ENCODE measurements at regions not wholly inside any gene's neighbourhood (a gene's known extent, or its start where the extent isn't known, plus 50 kb on each side); places are given as distances from the start of the nearest gene placed in this dataset.

DNA sequence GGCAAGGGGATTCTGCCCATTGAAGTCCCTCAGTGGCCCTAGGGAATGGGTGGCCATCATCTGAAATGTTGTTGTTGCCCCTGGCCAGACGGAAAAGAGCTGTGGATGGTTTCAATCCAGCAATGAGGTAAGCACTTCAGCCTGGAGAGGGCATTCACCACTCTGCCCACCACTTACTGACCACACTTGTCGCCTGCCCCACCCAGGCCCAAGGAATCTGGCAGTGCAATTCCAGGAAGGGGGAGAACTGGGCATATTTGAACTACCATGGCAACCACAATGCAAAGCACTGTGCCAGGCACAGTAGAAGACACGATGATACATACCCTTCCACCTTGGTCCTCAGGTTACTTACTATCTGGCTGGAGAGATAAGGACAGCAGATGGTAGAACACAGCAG is 161.6 kb downstream of the PDGFRA start:
- DNase-seq (ENCODE audit: low spot score): no peak
- TF ChIP-seq, protein P1, sequence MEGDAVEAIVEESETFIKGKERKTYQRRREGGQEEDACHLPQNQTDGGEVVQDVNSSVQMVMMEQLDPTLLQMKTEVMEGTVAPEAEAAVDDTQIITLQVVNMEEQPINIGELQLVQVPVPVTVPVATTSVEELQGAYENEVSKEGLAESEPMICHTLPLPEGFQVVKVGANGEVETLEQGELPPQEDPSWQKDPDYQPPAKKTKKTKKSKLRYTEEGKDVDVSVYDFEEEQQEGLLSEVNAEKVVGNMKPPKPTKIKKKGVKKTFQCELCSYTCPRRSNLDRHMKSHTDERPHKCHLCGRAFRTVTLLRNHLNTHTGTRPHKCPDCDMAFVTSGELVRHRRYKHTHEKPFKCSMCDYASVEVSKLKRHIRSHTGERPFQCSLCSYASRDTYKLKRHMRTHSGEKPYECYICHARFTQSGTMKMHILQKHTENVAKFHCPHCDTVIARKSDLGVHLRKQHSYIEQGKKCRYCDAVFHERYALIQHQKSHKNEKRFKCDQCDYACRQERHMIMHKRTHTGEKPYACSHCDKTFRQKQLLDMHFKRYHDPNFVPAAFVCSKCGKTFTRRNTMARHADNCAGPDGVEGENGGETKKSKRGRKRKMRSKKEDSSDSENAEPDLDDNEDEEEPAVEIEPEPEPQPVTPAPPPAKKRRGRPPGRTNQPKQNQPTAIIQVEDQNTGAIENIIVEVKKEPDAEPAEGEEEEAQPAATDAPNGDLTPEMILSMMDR (IDR thresholded peaks at IDR 0.05): no peak
- ATAC-seq (ENCODE audit: low FRiP score): no peak

DNA sequence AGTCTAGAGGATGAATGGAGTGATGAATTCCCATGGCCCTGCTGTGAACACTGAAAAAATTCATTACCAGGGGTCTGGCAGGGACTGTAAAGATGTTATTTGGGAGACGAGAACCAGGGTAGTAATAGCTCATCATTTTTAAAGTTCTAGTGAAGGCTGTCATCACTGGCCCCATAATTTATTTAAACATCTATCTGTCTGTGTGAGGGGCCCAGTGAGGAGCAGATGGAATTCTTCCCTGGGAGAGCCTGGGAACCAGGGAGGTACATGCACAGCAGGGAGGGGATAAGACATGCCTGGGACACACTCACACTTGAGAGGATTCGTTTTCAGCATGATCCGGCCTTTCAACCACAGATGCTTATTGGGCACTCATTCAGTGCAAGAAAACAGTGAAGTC is 162.0 kb downstream of the PDGFRA start:
- TF ChIP-seq, protein P1 (IDR thresholded peaks at IDR 0.05): no peak
- ATAC-seq (ENCODE audit: low FRiP score) (no peak), DNase-seq (ENCODE audit: low spot score) (no peak)

DNA sequence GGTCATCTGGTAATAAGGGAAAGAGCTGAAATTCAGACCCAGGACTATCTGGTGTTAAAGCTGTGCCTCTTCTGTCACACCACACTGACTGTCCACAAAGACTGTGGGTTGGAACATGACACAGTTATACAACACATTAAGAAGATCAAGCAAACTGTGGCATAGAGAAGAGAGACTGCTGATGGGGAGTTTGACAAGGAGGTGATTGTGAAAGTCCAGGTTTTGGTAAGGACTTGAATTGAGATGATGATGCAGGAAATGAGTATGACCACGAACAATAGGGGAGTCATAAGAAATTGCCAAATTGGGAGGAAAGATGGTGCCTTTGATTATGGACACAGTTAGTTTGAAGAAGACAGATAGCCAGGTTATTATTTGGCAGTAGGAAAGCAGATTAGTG is 163.4 kb downstream of the PDGFRA start:
- no peak for ATAC-seq (ENCODE audit: low FRiP score)
- TF ChIP-seq, protein P1 (IDR thresholded peaks at IDR 0.05): no peak
- DNase-seq (ENCODE audit: low spot score): no peak

DNA sequence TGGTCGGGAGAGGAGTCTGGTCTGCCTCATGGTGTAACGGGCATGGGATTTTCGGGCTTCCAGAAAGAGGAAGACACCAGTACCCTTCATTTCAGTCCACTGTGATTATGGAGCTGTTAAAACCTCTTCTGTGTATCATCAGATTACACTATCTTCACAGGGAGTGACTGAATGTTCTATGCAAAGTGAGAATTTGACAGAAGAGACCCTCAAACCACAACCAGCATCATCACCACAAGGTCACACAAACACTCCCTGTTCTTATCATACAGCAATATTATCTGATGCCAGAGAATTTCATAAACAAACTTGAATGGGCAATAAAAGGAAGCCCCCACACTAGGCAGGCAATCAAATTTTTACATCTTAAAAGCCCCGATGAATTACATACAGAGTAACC is 164.2 kb downstream of the PDGFRA start:
- TF ChIP-seq, protein P1 (IDR thresholded peaks at IDR 0.05): no peak
- DNase-seq (ENCODE audit: low spot score): no peak
- no peak for ATAC-seq (ENCODE audit: low FRiP score)

DNA sequence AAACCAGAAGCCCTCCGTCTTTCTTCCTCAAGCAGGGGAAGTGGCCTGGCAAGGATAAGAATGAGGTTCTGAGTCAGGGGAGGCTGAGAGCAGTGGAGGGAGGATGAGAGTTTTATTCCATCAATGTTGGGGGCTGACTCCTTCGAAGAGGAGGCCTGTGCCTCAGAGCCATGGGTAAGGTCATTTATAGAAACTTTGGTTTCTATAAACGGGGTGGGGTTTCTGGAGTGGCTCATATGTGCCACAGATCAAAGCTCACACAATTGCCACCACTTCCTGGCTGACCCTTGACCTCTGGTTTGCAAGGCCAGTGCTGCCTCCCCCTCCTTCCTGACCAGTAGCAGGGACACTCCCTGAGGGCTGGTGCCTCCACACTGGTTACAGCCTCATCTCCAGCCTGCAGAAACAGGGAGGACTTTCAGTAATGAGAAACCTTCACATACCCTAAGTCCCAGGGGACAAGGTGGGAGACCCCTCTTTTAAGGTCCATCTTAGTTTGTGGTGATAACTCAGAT is 166.0 kb downstream of the PDGFRA start:
- ATAC-seq (ENCODE audit: low FRiP score) (no peak), DNase-seq (ENCODE audit: low spot score) (no peak)
- TF ChIP-seq, protein P1 (IDR thresholded peaks at IDR 0.05): no peak

DNA sequence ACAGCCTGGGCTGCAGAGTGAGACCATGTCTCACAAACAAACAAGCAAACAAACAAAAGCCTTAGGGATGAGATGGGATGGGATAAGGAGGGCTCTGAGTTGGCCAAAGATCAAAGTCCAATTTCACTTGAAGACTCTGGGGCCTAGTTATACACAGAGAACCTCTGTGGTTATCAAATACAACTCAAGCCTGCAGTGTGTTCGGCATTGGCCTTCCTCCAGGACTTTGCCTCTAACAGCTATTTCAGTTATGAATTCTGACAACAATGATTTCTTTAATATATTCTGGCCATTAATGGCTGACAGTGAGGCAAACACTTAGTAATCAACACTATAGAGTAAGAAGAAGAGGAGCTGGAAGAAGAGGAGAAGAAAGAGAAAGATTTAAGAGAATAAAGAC is 171.1 kb downstream of the PDGFRA start:
- ATAC-seq (ENCODE audit: low FRiP score) (no peak), DNase-seq (ENCODE audit: low spot score) (no peak)
- TF ChIP-seq, protein P1 (IDR thresholded peaks at IDR 0.05): no peak

DNA sequence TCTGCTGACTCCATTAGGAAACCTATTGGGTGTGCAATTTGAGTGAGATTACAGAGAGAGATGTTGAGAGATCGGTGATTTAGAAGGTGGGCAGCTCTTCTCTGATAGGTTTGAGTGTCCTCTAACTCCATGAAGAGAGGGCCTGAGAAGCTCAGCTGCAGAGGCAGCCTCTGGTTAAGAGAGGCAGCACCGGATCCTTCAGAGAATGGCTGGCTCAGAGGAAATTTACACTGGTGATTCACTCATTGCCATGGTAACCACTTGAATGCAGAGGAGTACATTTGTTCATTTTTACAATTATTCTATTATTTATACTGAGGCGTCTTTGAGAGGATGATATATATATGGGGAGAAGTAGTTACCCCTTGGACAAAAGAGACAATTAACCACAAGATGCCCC is 171.7 kb downstream of the PDGFRA start:
- TF ChIP-seq, protein P1 (IDR thresholded peaks at IDR 0.05): no peak
- DNase-seq (ENCODE audit: low spot score): no peak
- ATAC-seq (ENCODE audit: low FRiP score): no peak
